GM18868 (cell line): ENCODE measurements at regions not wholly inside any gene's neighbourhood (a gene's known extent, or its start where the extent isn't known, plus 50 kb on each side); places are given as distances from the start of the nearest gene placed in this dataset.

Source experiments
- ATAC-seq: cut with Tn5 transposase; IDR thresholded peaks from one replicate; pipeline ENCODE4 v1.9.1; 2021; ENCODE audit warnings: mild to moderate bottlenecking, moderate library complexity; ENCODE audit not compliant: unreplicated experiment

DNA sequence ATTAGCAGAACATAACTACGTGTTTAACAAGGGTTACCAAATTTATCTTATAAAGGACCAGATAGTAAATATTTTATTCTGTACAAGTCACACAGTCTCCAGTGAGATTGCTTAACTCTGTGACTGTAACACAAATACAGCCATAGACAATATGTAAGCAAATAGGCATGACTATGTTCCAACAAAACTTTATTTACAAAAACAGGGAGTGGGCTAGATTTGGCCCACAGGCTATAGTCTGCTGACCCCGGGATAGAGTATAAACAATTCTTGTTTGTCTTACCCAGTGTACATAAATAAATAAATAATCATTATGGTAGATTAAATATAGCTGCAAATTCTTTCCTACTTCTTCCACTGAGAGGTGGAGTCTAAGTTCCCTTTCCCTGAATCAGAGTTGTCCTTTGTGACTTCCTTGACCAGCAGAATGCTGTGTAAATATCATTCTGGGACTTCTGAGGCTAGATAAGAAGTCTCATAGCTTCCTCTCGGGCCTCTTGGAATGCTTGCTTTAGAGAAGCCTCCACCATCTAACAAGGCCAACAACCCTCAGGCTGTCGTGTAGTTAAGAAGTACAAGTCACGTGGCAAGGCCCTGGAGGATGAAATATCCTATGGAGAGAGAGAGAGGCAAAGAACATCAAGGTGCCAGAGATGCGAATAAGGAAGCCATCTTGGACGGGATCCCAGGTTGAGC is 59.1 kb upstream of the TMEM244 start:
- ATAC-seq, result no peak

DNA sequence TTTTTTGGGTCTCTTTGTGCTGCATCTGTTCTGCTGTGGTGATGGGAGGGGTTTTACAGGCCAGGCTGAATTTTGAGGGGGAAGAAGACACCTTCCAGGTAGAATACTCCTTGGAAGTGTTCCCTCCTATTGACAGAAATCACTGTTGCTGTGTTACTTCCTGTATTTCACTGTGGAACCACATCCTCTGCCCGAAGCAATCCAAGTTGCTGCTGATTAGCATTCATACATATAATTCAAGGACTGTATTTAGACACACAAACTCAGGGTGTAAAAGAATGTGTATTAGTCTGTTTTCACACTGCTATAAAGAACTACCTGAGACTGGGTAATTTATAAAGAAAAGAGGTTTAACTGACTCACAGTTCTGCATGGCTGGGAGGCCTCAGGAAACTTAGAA is 50.6 kb upstream of the TMEM244 start:
- ATAC-seq, result no peak
